GM12864 (cell line): ENCODE measurements at regions not wholly inside any gene's neighbourhood (a gene's known extent, or its start where the extent isn't known, plus 50 kb on each side); places are given as distances from the start of the nearest gene placed in this dataset.

Experiments used
- DNase-seq: peaks from one replicate; pipeline ENCODE4 v3.0.0-alpha.2; 2011; ENCODE audit warnings: low read depth
- H3K4me3 ChIP-seq: 2 replicates; pipeline ENCODE4 v1.5.1; 2011; ENCODE audit warnings: mild to moderate bottlenecking, low read depth, low read length, control low read depth
- TF ChIP-seq, protein P1 (sequence below): IDR thresholded peaks from 2 replicates; pipeline ENCODE4 v1.5.1; 2011; ENCODE audit warnings: low read depth, mild to moderate bottlenecking, moderate library complexity, low read length, control low read depth, inconsistent platforms; ENCODE audit errors: missing control alignments

DNA sequence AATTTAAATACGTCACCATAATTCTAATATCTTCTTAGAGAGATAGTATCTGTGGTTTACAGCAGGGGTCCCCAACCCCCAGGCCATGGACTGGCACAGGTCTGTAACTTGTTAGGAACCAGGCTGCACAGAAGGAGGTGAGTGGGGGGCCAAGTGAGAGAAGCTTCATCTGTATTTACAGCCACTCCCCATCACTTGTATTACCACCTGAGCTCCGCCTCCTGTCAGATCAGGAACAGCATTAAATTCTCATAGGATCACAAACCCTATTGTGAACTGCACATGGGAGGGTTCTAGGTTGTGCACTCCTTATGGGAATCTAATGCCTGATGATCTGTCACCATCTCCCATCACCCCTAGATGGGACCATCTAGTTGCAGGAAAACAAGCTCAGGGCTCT lies 282.6 kb downstream of the ICOS start:
- TF ChIP-seq, protein P1, sequence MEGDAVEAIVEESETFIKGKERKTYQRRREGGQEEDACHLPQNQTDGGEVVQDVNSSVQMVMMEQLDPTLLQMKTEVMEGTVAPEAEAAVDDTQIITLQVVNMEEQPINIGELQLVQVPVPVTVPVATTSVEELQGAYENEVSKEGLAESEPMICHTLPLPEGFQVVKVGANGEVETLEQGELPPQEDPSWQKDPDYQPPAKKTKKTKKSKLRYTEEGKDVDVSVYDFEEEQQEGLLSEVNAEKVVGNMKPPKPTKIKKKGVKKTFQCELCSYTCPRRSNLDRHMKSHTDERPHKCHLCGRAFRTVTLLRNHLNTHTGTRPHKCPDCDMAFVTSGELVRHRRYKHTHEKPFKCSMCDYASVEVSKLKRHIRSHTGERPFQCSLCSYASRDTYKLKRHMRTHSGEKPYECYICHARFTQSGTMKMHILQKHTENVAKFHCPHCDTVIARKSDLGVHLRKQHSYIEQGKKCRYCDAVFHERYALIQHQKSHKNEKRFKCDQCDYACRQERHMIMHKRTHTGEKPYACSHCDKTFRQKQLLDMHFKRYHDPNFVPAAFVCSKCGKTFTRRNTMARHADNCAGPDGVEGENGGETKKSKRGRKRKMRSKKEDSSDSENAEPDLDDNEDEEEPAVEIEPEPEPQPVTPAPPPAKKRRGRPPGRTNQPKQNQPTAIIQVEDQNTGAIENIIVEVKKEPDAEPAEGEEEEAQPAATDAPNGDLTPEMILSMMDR = no peak
- no peak overlapping the region for H3K4me3 ChIP-seq
- no peak for DNase-seq

DNA sequence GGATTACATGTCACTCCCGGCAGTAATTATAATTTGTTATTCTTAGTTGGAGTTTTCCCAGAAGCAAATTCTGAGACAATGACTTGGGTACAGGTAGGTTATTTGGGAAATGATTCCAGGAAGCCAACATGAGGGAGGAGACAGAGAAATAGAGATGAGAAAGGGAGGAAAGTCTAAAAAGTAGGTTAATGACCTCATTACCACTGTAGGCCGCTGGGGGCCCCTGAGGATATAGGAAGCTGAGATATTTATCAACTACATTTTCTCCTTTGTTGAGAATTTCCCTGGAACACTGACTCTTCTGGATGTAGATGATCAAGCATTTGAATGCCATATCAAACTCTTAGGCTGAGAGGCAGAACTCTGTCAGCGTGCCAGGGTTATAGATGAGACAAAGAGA lies 284.3 kb downstream of the ICOS start:
- no peak for DNase-seq
- TF ChIP-seq, protein P1 = peak; percentile 21
- no peak overlapping the region for H3K4me3 ChIP-seq

DNA sequence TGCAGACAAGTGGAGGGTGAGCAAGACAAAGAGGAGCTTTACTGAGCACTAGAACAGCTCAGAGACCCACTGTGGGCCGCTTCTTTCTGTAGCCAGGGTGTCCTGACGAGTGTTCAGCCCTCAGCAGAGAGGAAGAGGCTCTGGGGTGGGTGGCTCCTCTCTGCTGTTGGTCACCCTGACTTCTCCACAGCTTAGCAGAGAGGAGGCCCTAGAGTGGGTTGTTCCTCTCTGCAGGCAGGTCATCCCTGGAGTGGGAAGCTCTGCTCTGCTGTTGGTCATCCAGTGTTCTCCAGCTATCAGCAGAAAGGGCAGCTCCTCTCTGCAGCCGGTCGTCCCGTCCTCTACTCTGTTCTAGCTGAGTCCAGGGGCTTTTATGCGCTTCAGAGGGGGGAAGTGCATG lies 286.5 kb downstream of the ICOS start:
- TF ChIP-seq, protein P1 = no peak
- no peak overlapping the region for H3K4me3 ChIP-seq
- DNase-seq = no peak

DNA sequence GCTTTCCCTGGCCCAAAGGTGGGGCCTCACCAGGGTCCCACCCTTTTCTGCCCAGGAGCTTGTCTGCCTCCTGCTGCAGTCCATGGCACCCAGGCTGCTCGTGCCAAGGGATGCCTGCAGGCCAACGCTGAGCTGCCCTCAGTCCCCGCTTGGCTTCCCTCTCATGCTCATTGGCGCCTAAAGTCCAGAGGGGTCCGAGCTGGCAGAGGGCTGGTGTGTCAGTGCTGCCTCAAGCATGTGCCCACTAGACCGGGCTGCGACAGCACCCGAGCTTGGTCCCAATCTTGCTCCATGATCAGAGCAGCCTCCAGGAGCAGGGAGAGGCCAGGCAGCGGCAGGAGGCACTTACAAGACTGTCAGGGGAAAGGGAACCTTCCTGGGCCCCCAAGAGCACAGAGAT lies 287.0 kb downstream of the ICOS start:
- DNase-seq = no peak
- TF ChIP-seq, protein P1 = no peak
- H3K4me3 ChIP-seq = no peak overlapping the region

DNA sequence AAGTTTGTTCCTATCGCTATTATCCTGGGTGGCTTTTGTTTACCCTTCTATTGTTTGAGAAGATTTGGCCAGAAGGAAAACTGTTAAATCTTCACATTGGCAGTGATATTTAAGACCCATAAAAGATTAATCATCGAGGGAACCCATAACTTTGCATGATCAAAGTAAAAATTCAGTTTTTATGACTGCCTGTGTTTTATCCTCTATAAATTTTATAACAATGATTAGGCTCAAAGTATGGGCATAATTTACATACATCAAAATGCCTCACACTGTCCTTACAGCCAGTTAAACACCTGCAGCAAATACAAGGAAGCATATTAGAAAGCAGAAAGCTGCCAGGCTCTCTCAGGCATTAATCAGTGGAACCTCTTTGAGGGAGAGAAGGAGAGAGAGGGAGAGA lies 289.1 kb downstream of the ICOS start:
- H3K4me3 ChIP-seq = no peak overlapping the region
- TF ChIP-seq, protein P1 = no peak
- no peak for DNase-seq

DNA sequence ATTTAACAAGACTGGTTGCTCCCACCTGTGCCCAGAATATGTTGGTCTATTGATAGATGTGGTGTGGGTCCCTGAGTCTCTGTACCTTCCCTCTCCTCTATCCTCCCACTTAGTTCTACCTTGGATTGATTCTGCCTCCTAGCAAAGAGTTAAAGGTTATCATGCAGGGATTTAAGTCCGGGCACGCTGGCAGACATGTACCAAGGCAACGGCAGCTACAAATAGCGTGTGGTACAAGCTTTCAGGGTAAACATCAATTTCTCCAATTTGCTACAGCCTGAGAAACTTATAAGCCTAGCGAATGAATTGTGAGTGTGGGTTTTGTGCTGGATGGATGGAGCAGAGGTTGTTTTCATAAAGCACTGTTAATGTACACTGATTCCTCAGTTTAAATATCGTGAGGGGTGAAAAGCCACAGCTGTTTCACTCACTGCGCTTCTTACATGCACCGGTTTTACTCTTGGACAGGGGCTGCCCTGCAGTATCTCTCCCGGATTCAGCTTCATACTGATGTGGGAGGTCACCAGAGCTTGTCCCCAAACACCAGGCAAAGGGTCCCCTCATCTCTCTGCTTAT lies 289.8 kb downstream of the ICOS start:
- H3K4me3 ChIP-seq = no peak overlapping the region
- TF ChIP-seq, protein P1 = no peak
- DNase-seq = no peak

DNA sequence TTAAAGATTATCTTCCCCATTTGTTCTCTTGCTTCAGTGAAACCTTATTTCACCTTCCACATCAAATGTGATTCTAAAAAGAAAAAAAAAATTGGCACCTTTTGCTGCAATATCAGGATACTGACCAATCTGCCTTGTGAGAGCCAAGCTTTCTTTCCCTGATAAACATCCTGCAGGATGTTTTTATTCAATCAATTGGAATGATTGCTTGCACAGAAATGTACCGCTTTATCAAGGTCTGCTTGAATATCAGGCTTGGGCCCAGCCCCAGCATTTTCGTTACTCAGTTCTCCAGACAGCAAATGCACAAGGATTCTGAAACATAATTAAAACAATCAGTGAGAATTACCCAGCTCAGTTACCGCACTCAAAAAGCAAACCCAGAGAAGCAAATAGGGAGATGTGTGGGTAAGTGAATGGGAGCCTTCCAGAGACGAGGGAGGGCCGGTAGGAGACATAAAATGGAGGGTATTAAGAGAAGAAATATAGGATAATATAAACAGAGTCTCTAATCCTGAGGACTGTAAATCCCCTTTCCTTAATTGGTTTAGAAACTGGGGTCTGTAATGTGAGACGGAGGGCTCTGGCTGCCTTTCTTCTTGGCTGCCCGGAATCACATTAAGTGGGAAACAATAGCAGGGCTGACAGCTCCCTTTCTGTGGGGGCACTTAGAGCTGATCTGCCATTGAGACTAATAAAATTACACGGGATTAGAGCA lies 291.8 kb downstream of the ICOS start:
- TF ChIP-seq, protein P1 = no peak
- no peak overlapping the region for H3K4me3 ChIP-seq
- no peak for DNase-seq
